OCI-LY7 (cell line): ENCODE measurements at regions not wholly inside any gene's neighbourhood (a gene's known extent, or its start where the extent isn't known, plus 50 kb on each side); places are given as distances from the start of the nearest gene placed in this dataset.

Experiments
- BruUV-seq: library from RNA; stranded (reverse); fragments of 400-500 nt; replicated peaks from 2 replicates; lab custom pipeline; 2021; lab: Mats Ljungman, UMichigan
- CTCF ChIA-PET: fragments of 300-600 bp; sonication (Branson Sonifier 250); formaldehyde crosslinking; loops from one replicate; lab custom pipeline; 2022; ENCODE audit warnings: antibody characterized with exemption; ENCODE audit not compliant: unreplicated experiment; lab: Charles Lee
- POLR2A ChIA-PET: fragments of 300-600 bp; sonication (Branson Sonifier 250); formaldehyde crosslinking; loops from one replicate; lab custom pipeline; 2022; ENCODE audit warnings: antibody characterized with exemption; lab: Charles Lee
- DNase-seq: peaks from one replicate; pipeline ENCODE4 v3.0.0-alpha.2; 2015; ENCODE audit warnings: low spot score
- H2AFZ ChIP-seq: fragments of 200-600 bp; sonication (generic), shearing (Covaris generic); 2 replicates; pipeline ENCODE4 v1.6.1; 2014; ENCODE audit warnings: mild to moderate bottlenecking, antibody characterized with exemption, low read length, moderate library complexity
- H3K27ac ChIP-seq: fragments of 200-600 bp; sonication (generic); 2 replicates; pipeline ENCODE4 v1.5.1; 2014; ENCODE audit warnings: mixed run types, low read depth, mild to moderate bottlenecking, moderate library complexity, low read length, inconsistent platforms; ENCODE audit not compliant: poor library complexity, severe bottlenecking
- H3K36me3 ChIP-seq: fragments of 200-600 bp; sonication (generic); 2 replicates; pipeline ENCODE4 v1.6.1; 2014; ENCODE audit warnings: mild to moderate bottlenecking, antibody characterized with exemption, low read length, moderate library complexity, mixed read lengths; ENCODE audit not compliant: insufficient read depth
- H3K4me1 ChIP-seq: fragments of 200-600 bp; sonication (generic); 2 replicates; pipeline ENCODE4 v1.5.1; 2014; ENCODE audit warnings: mild to moderate bottlenecking, low read length; ENCODE audit not compliant: insufficient read depth, poor library complexity, severe bottlenecking
- H3K4me2 ChIP-seq: fragments of 200-600 bp; sonication (generic); 2 replicates; pipeline ENCODE4 v1.6.1; 2014; ENCODE audit warnings: mild to moderate bottlenecking, low read length
- H3K4me3 ChIP-seq: fragments of 200-600 bp; sonication (generic); 2 replicates; pipeline ENCODE4 v1.5.1; 2014; ENCODE audit warnings: mild to moderate bottlenecking, low read depth, low read length; ENCODE audit not compliant: poor library complexity, severe bottlenecking
- H3K79me2 ChIP-seq: fragments of 200-600 bp; sonication (generic); 2 replicates; pipeline ENCODE4 v1.6.1; 2016; ENCODE audit warnings: low read depth, mild to moderate bottlenecking, low read length, moderate library complexity, mixed read lengths; ENCODE audit not compliant: insufficient read depth
- H3K9me2 ChIP-seq: fragments of 200-600 bp; sonication (generic); 2 replicates; pipeline ENCODE4 v1.6.1; 2016; ENCODE audit warnings: mild to moderate bottlenecking, low read length, mixed read lengths; ENCODE audit not compliant: insufficient read depth
- H3K9me3 ChIP-seq: fragments of 200-600 bp; sonication (generic); 2 replicates; pipeline ENCODE4 v1.6.1; 2014; ENCODE audit warnings: mild to moderate bottlenecking, mixed run types, low read length, mixed read lengths
- H4K20me1 ChIP-seq: fragments of 200-600 bp; sonication (generic); 2 replicates; pipeline ENCODE4 v1.6.1; 2014; ENCODE audit warnings: mild to moderate bottlenecking, antibody characterized with exemption, low read length, moderate library complexity, mixed read lengths; ENCODE audit not compliant: insufficient read depth
- CTCF ChIP-seq: fragments of 200-600 bp; sonication (generic); conservative IDR thresholded peaks from 2 replicates; pipeline ENCODE4 v1.5.1; 2014; ENCODE audit warnings: mild to moderate bottlenecking, antibody characterized with exemption, low read length, moderate library complexity, mixed read lengths
- EZH2phosphoT487 ChIP-seq: fragments of 200-600 bp; sonication (generic); IDR thresholded peaks from 2 replicates; pipeline ENCODE4 v1.6.1; 2018; ENCODE audit warnings: low read depth, borderline replicate concordance, mild to moderate bottlenecking, mixed run types, antibody characterized with exemption, low read length, moderate library complexity, mixed read lengths
- intact Hi-C: fragments of 100-400 bp; cut with micrococcal nuclease; formaldehyde crosslinking; loops from one replicate; pipeline ENCODE4 v1.10.0; 2022; ENCODE audit not compliant: unreplicated experiment

GRCh38 chr13:62168891-62169290 lies 753.2 kb upstream of the PCDH20 start:
- H4K20me1 ChIP-seq, result no peaks in the 10 kb centered on the region
- intact Hi-C loops, result no loop called here
- H2AFZ ChIP-seq, result no peak overlapping the region
- H3K4me2 ChIP-seq, result no peak overlapping the region
- H3K9me3 ChIP-seq, result no peaks in the 10 kb centered on the region
- ChIA-PET CTCF (no interaction called here), POLR2A (interaction anchor here (0.5 to 2.3 kb wide), 5 partner anchors 9 to 133 kb away, joined by 3 to 7 read pairs (median 3); no protein-coding TSS in a partner anchor)
- H3K4me1 ChIP-seq, result peaks cover 14% of the 10 kb centered on the region
- no peak for DNase-seq
- BruUV-seq, result no TSS peak
- no peaks in the 10 kb centered on the region for H3K79me2 ChIP-seq
- H3K36me3 ChIP-seq, result no peaks in the 10 kb centered on the region
- H3K9me2 ChIP-seq, result no peaks in the 10 kb centered on the region
- H3K4me3 ChIP-seq, result no peak overlapping the region
- no peak for TF ChIP-seq CTCF
- no peak for TF ChIP-seq EZH2phosphoT487
- no peak overlapping the region for H3K27ac ChIP-seq

GRCh38 chr13:62167650-62168172 lies 752.1 kb upstream of the PCDH20 start:
- H3K4me1 ChIP-seq, result peaks cover 2% of the 10 kb centered on the region
- no peaks in the 10 kb centered on the region for H4K20me1 ChIP-seq
- no peaks in the 10 kb centered on the region for H3K36me3 ChIP-seq
- H3K27ac ChIP-seq, result no peak overlapping the region
- no peaks in the 10 kb centered on the region for H3K79me2 ChIP-seq
- no peaks in the 10 kb centered on the region for H3K9me2 ChIP-seq
- ChIA-PET POLR2A (no interaction called here), CTCF (no interaction called here)
- intact Hi-C loops, result no loop called here
- H3K4me3 ChIP-seq, result no peak overlapping the region
- no TSS peak for BruUV-seq
- no peak overlapping the region for H2AFZ ChIP-seq
- H3K9me3 ChIP-seq, result peaks cover 4% of the 10 kb centered on the region; the same call in 1 of the 2 replicates
- DNase-seq, result no peak
- TF ChIP-seq EZH2phosphoT487 (no peak), CTCF (no peak)
- H3K4me2 ChIP-seq, result no peak overlapping the region

GRCh38 chr13:62162860-62163259 lies 747.2 kb upstream of the PCDH20 start:
- H3K9me2 ChIP-seq, result no peaks in the 10 kb centered on the region
- H3K27ac ChIP-seq, result no peak overlapping the region
- BruUV-seq, result no TSS peak
- TF ChIP-seq CTCF (no peak), EZH2phosphoT487 (no peak)
- H3K4me1 ChIP-seq, result no peaks in the 10 kb centered on the region
- no peak overlapping the region for H3K4me3 ChIP-seq
- peaks cover 20% of the 10 kb centered on the region for H3K9me3 ChIP-seq
- ChIA-PET POLR2A (interaction anchor here (0.8 kb wide), 1 partner anchor 29 kb away, joined by 4 read pairs; no protein-coding TSS in a partner anchor), CTCF (no interaction called here)
- DNase-seq, result no peak
- H3K79me2 ChIP-seq, result no peaks in the 10 kb centered on the region
- H2AFZ ChIP-seq, result no peak overlapping the region
- H4K20me1 ChIP-seq, result no peaks in the 10 kb centered on the region
- intact Hi-C loops, result no loop called here
- no peaks in the 10 kb centered on the region for H3K36me3 ChIP-seq
- no peak overlapping the region for H3K4me2 ChIP-seq
